ENCODE measurements at regions not wholly inside any gene's neighbourhood (a gene's known extent, or its start where the extent isn't known, plus 50 kb on each side); places are given as distances from the start of the nearest gene placed in this dataset.

DNA sequence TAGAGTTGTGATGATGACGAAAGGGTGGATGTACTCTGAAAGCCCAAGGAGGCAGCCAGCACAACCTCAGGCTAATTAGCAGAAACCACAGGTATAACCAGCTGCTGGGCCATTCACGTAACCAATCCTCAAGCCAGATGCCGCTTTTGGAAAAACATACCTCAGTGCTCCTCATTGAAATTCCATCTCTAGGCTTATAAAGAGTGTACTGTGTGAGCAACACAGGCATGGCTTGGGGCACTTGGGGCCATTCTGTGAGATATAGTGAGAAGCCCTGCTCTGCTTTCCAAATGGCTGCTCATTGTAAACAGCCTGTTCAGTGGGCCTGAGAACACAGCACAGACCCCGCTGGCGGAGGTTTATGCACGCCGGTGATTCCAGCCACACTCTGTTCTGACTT lies 182.1 kb upstream of the HHIP start:
- no peak for TF ChIP-seq EP300 (IDR thresholded peaks at IDR 0.05; ENCODE audit: borderline replicate concordance)
- TF ChIP-seq, protein P1, sequence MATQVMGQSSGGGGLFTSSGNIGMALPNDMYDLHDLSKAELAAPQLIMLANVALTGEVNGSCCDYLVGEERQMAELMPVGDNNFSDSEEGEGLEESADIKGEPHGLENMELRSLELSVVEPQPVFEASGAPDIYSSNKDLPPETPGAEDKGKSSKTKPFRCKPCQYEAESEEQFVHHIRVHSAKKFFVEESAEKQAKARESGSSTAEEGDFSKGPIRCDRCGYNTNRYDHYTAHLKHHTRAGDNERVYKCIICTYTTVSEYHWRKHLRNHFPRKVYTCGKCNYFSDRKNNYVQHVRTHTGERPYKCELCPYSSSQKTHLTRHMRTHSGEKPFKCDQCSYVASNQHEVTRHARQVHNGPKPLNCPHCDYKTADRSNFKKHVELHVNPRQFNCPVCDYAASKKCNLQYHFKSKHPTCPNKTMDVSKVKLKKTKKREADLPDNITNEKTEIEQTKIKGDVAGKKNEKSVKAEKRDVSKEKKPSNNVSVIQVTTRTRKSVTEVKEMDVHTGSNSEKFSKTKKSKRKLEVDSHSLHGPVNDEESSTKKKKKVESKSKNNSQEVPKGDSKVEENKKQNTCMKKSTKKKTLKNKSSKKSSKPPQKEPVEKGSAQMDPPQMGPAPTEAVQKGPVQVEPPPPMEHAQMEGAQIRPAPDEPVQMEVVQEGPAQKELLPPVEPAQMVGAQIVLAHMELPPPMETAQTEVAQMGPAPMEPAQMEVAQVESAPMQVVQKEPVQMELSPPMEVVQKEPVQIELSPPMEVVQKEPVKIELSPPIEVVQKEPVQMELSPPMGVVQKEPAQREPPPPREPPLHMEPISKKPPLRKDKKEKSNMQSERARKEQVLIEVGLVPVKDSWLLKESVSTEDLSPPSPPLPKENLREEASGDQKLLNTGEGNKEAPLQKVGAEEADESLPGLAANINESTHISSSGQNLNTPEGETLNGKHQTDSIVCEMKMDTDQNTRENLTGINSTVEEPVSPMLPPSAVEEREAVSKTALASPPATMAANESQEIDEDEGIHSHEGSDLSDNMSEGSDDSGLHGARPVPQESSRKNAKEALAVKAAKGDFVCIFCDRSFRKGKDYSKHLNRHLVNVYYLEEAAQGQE (IDR thresholded peaks at IDR 0.05; ENCODE audit: low read depth): no peak
- no peak for TF ChIP-seq NFIC (IDR thresholded peaks at IDR 0.05)
